SK-N-SH treated with all-trans-retinoic acid at 6 μM for 48 hours (cell line): ENCODE measurements at regions not wholly inside any gene's neighbourhood (a gene's known extent, or its start where the extent isn't known, plus 50 kb on each side); places are given as distances from the start of the nearest gene placed in this dataset.
A peak's percentile ranks its signal among the peaks of the same experiment; 100 is the strongest.

Source experiments
- ATAC-seq: fragments of 200-7000 bp; cut with Tn5 transposase; 3 replicates; pipeline ENCODE4 v1.9.1; 2020; ENCODE audit warnings: mild to moderate bottlenecking, moderate library complexity
- ARNTL ChIP-seq: fragments of 450-650 bp; formaldehyde crosslinking; IDR thresholded peaks from 2 replicates; pipeline ENCODE4 v1.5.0; 2020; ENCODE audit warnings: low read depth, mild to moderate bottlenecking, moderate library complexity, borderline replicate concordance
- BACH2 ChIP-seq: fragments of 250-450 bp; sonication (Bioruptor Pico); IDR thresholded peaks from 2 replicates; pipeline ENCODE4 v1.9.0; 2021; ENCODE audit warnings: mild to moderate bottlenecking, borderline replicate concordance
- CREB5 ChIP-seq: fragments of 250-450 bp; sonication (Bioruptor Pico); IDR thresholded peaks from 2 replicates; pipeline ENCODE4 v1.5.1; 2020; ENCODE audit warnings: low read depth, mild to moderate bottlenecking, moderate library complexity
- CSDC2 ChIP-seq: fragments of 250-450 bp; sonication (Bioruptor Pico); IDR thresholded peaks from 2 replicates; pipeline ENCODE4 v1.5.0; 2020; ENCODE audit warnings: mild to moderate bottlenecking, moderate library complexity
- ESRRG ChIP-seq: fragments of 250-450 bp; sonication (Bioruptor Pico); IDR thresholded peaks from 2 replicates; pipeline ENCODE4 v1.6.1; 2021; ENCODE audit warnings: mild to moderate bottlenecking
- GLIS3 ChIP-seq: fragments of 250-450 bp; sonication (Bioruptor Pico); IDR thresholded peaks from 2 replicates; pipeline ENCODE4 v1.5.0; 2020; ENCODE audit warnings: mild to moderate bottlenecking, moderate library complexity
- ISL1 ChIP-seq: fragments of 250-450 bp; sonication (Bioruptor Pico); IDR thresholded peaks from 2 replicates; pipeline ENCODE4 v2.1.2; 2022; ENCODE audit warnings: mild to moderate bottlenecking, moderate library complexity
- OSR1 ChIP-seq: fragments of 250-450 bp; sonication (Bioruptor Pico); IDR thresholded peaks from 2 replicates; pipeline ENCODE4 v1.8.0; 2022; ENCODE audit warnings: moderate library complexity, mild to moderate bottlenecking, inconsistent platforms
- PATZ1 ChIP-seq: fragments of 250-450 bp; sonication (Bioruptor Pico); IDR thresholded peaks from 2 replicates; pipeline ENCODE4 v1.8.0; 2020; ENCODE audit warnings: mild to moderate bottlenecking, moderate library complexity, borderline replicate concordance
- POU6F1 ChIP-seq: fragments of 250-450 bp; sonication (Bioruptor Pico); IDR thresholded peaks from 2 replicates; pipeline ENCODE4 v1.8.0; 2021; ENCODE audit warnings: low read depth, mild to moderate bottlenecking, moderate library complexity, borderline replicate concordance
- PPARA ChIP-seq: fragments of 250-450 bp; sonication (Bioruptor Pico); IDR thresholded peaks from 2 replicates; pipeline ENCODE4 v1.5.0; 2020; ENCODE audit warnings: mild to moderate bottlenecking, borderline replicate concordance
- RARB ChIP-seq: fragments of 250-450 bp; sonication (Bioruptor Pico); IDR thresholded peaks from 2 replicates; pipeline ENCODE4 v1.8.0; 2021; ENCODE audit warnings: mild to moderate bottlenecking, moderate library complexity
- SNAI2 ChIP-seq: fragments of 250-450 bp; sonication (Bioruptor Pico); IDR thresholded peaks from 2 replicates; pipeline ENCODE4 v1.5.0; 2020; ENCODE audit warnings: mild to moderate bottlenecking, moderate library complexity
- TCF4 ChIP-seq: fragments of 250-450 bp; sonication (Bioruptor Pico); IDR thresholded peaks from 2 replicates; pipeline ENCODE4 v1.8.0; 2021; ENCODE audit warnings: mild to moderate bottlenecking, moderate library complexity, borderline replicate concordance
- TOX ChIP-seq: fragments of 250-450 bp; sonication (Bioruptor Pico); IDR thresholded peaks from 2 replicates; pipeline ENCODE4 v1.8.0; 2021; ENCODE audit warnings: mild to moderate bottlenecking, moderate library complexity, borderline replicate concordance
- TSHZ2 ChIP-seq: fragments of 250-450 bp; sonication (Bioruptor Pico); IDR thresholded peaks from 2 replicates; pipeline ENCODE4 v1.5.0; 2020; ENCODE audit warnings: mild to moderate bottlenecking, moderate library complexity
- ZC3H10 ChIP-seq: fragments of 250-450 bp; sonication (Bioruptor Pico); IDR thresholded peaks from 2 replicates; pipeline ENCODE4 v1.5.1; 2021; ENCODE audit warnings: mild to moderate bottlenecking, moderate library complexity
- ZFP3 ChIP-seq: fragments of 250-450 bp; sonication (Bioruptor Pico); IDR thresholded peaks from 2 replicates; pipeline ENCODE4 v1.5.0; 2020; ENCODE audit warnings: mild to moderate bottlenecking, moderate library complexity
- ZFP30 ChIP-seq: fragments of 450-650 bp; formaldehyde crosslinking; IDR thresholded peaks from 2 replicates; pipeline ENCODE4 v1.5.0; 2022; ENCODE audit warnings: mild to moderate bottlenecking, moderate library complexity
- ZNF565 ChIP-seq: fragments of 450-650 bp; formaldehyde crosslinking; conservative IDR thresholded peaks from 2 replicates; pipeline ENCODE4 v1.5.0; 2020; ENCODE audit warnings: low read depth, mild to moderate bottlenecking, moderate library complexity
- ZNF70 ChIP-seq: fragments of 450-650 bp; formaldehyde crosslinking; IDR thresholded peaks from 2 replicates; pipeline ENCODE4 v1.5.0; 2020; ENCODE audit warnings: mild to moderate bottlenecking, moderate library complexity
- ZNF8 ChIP-seq: fragments of 450-650 bp; formaldehyde crosslinking; IDR thresholded peaks from 2 replicates; pipeline ENCODE4 v1.5.0; 2020; ENCODE audit warnings: mild to moderate bottlenecking, moderate library complexity
- TF ChIP-seq, protein P1 (sequence below): fragments of 250-450 bp; sonication (Bioruptor Pico); IDR thresholded peaks from 2 replicates; pipeline ENCODE4 v1.5.1; 2021; ENCODE audit warnings: mild to moderate bottlenecking, moderate library complexity

DNA sequence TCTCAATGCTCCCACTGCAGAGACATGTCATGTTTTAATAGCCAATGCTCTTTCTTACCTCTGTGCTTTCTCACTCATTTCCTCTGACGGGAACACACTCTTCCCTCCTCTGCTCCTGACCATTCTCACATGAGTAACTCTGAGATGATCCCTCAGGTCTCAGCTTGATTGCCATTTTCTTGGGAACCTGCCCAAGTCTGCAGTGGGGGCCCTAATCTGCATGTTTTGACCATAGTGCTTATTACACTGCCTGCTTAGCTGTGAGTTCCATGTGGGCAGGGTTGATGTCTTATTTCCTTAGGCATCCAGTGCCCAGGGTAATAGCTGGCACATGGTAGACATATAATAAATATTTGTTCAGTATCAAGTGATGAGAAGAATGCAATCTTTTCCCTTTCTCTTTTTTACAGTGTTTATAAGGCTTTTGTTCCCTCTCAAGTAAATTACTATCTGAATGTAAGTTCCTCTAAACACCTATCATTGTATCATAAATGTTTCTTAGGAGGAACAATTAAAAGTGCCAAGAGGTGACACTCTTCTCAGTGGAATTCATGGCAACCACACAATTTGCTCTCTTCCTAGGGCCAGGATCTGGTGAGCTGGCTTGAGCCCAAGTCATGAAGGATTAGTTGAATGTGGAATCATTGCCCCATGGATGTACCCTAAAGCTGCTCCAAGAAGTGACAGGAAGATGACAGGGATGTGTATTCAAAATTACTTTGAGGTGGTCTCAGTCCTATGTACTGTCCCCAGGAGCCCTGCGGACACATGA lies 485.4 kb upstream of the USP24 start:
- no peak for TF ChIP-seq CSDC2
- TF ChIP-seq ZNF565: no peak
- no peak for TF ChIP-seq OSR1 (CRISPR knock-in tag)
- TF ChIP-seq ISL1: no peak
- TF ChIP-seq SNAI2 (CRISPR knock-in tag): no peak
- no peak for TF ChIP-seq ZC3H10
- TF ChIP-seq ZFP30: no peak
- no peak for TF ChIP-seq ZFP3 (CRISPR knock-in tag)
- TF ChIP-seq POU6F1 (CRISPR knock-in tag): no peak
- no peak for TF ChIP-seq CREB5 (CRISPR knock-in tag)
- TF ChIP-seq RARB (CRISPR knock-in tag): no peak
- no peak for TF ChIP-seq ARNTL (CRISPR knock-in tag)
- TF ChIP-seq ZNF8: no peak
- no peak for TF ChIP-seq TOX
- TF ChIP-seq, protein P1, sequence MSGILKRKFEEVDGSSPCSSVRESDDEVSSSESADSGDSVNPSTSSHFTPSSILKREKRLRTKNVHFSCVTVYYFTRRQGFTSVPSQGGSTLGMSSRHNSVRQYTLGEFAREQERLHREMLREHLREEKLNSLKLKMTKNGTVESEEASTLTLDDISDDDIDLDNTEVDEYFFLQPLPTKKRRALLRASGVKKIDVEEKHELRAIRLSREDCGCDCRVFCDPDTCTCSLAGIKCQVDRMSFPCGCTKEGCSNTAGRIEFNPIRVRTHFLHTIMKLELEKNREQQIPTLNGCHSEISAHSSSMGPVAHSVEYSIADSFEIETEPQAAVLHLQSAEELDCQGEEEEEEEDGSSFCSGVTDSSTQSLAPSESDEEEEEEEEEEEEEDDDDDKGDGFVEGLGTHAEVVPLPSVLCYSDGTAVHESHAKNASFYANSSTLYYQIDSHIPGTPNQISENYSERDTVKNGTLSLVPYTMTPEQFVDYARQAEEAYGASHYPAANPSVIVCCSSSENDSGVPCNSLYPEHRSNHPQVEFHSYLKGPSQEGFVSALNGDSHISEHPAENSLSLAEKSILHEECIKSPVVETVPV (CRISPR knock-in tag): no peak
- ATAC-seq: peak; percentile 51

- no peak for ATAC-seq
- no peak for TF ChIP-seq ZFP3 (CRISPR knock-in tag)
- TF ChIP-seq PATZ1 (CRISPR knock-in tag): no peak
- TF ChIP-seq BACH2 (CRISPR knock-in tag): no peak
- no peak for TF ChIP-seq ESRRG (CRISPR knock-in tag)
- TF ChIP-seq, protein P1 (CRISPR knock-in tag): no peak
- TF ChIP-seq ZNF70 (CRISPR knock-in tag): no peak
Observed at GRCh38 chr1:55699228-55699627, 484.1 kb upstream of the USP24 start.

GRCh38 chr1:55697997-55698535 lies 482.9 kb upstream of the USP24 start:
- no peak for ATAC-seq
- TF ChIP-seq PATZ1 (CRISPR knock-in tag) (no peak), TSHZ2 (CRISPR knock-in tag) (no peak), TCF4 (CRISPR knock-in tag) (no peak), ISL1 (no peak), OSR1 (CRISPR knock-in tag) (no peak), CREB5 (CRISPR knock-in tag) (no peak), ZC3H10 (no peak), PPARA (no peak), ZFP30 (no peak), ESRRG (CRISPR knock-in tag) (no peak), GLIS3 (no peak)
- TF ChIP-seq, all 23 proteins: peak for 0
